Thyroid gland (tissue), 4 donors: ENCODE measurements at regions not wholly inside any gene's neighbourhood (a gene's known extent, or its start where the extent isn't known, plus 50 kb on each side); places are given as distances from the start of the nearest gene placed in this dataset.

Experiments used
- POLR2A ChIP-seq, 2 donors: fragments of 450-650 bp; IDR thresholded peaks; one replicate each; pipeline ENCODE4 v1.6.1; 2017; ENCODE audit warnings: antibody characterized with exemption in 2 of 2, mild to moderate bottlenecking in 2 of 2, moderate library complexity in 1 of 2
- TF ChIP-seq, protein P1 (sequence below), 6 experiments: fragments of 200-600 bp in 3 of 6; fragments of 450-650 bp in 3 of 6; sonication (generic) in 3 of 6; IDR thresholded peaks; one replicate each; pipeline ENCODE4 v1.5.1; 2016 to 2019; ENCODE audit warnings: antibody characterized with exemption in 6 of 6, mild to moderate bottlenecking in 2 of 6, inconsistent platforms in 1 of 6, moderate library complexity in 1 of 6

DNA sequence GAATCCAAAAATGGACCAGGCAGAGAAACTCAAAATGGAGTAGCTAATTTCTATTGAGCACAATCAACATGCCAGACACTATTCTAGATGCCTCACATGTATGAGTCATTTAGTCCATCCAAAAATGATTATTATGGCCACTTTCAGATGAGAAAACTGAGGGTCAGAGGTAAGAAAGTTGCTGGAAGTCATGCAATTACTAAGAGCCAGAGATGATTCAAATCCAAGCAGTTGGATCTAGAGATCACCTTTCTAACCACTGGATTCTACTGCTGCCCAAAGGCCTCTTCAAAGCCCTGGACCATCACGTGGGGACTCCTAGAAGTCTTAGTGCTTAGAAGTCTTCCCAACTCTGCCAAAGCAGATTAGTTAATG lies 51.8 kb upstream of the HMHB1 start:
- no peak for TF ChIP-seq POLR2A (IDR thresholded peaks at IDR 0.05)
- TF ChIP-seq, protein P1, sequence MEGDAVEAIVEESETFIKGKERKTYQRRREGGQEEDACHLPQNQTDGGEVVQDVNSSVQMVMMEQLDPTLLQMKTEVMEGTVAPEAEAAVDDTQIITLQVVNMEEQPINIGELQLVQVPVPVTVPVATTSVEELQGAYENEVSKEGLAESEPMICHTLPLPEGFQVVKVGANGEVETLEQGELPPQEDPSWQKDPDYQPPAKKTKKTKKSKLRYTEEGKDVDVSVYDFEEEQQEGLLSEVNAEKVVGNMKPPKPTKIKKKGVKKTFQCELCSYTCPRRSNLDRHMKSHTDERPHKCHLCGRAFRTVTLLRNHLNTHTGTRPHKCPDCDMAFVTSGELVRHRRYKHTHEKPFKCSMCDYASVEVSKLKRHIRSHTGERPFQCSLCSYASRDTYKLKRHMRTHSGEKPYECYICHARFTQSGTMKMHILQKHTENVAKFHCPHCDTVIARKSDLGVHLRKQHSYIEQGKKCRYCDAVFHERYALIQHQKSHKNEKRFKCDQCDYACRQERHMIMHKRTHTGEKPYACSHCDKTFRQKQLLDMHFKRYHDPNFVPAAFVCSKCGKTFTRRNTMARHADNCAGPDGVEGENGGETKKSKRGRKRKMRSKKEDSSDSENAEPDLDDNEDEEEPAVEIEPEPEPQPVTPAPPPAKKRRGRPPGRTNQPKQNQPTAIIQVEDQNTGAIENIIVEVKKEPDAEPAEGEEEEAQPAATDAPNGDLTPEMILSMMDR (IDR thresholded peaks at IDR 0.05) = no peak
